Adrenal gland (tissue), 5 donors: ENCODE measurements at regions not wholly inside any gene's neighbourhood (a gene's known extent, or its start where the extent isn't known, plus 50 kb on each side); places are given as distances from the start of the nearest gene placed in this dataset.

Experiments used
- CTCF ChIP-seq, 6 experiments: fragments of 450-650 bp in 4 of 6; fragments of 200-600 bp in 2 of 6; sonication (generic) in 1 of 6; IDR thresholded peaks; 1 replicate in 5 of 6; 2 replicates in 1 of 6; pipeline versions ENCODE4 v1.5.1 to v1.8.0; 2016 to 2021; ENCODE audit warnings: antibody characterized with exemption in 6 of 6, mild to moderate bottlenecking in 2 of 6, moderate library complexity in 1 of 6
- POLR2A ChIP-seq, 2 donors: fragments of 450-650 bp; IDR thresholded peaks; one replicate each; pipeline ENCODE4 v1.6.1; 2017; ENCODE audit warnings: antibody characterized with exemption in 2 of 2, mild to moderate bottlenecking in 2 of 2, moderate library complexity in 1 of 2
- donor health status: DM: no; HTN: no; CAD: no.

- peak in 1 of 6 experiments; percentile 2 for TF ChIP-seq CTCF (IDR thresholded peaks at IDR 0.05)
- TF ChIP-seq POLR2A (IDR thresholded peaks at IDR 0.05): no peak
Observed at GRCh38 chr1:40922969-40923368, 56.5 kb upstream of the CTPS1 start.
